SK-MEL-5 (cell line): ENCODE measurements at regions not wholly inside any gene's neighbourhood (a gene's known extent, or its start where the extent isn't known, plus 50 kb on each side); places are given as distances from the start of the nearest gene placed in this dataset.
A peak's percentile ranks its signal among the peaks of the same experiment; 100 is the strongest.

Experiments
- DNase-seq: peaks from one replicate; pipeline ENCODE4 v3.0.0-alpha.2; 2016; ENCODE audit warnings: low read depth, low spot score
- in situ Hi-C: cut with HindIII; loops from 2 replicates; pipeline ENCODE4 v1.10.0; 2016; ENCODE audit warnings: low sequenced_read_pairs, high pct_unique_total_duplicates, low pct_unique_long_range_greater_than_20kb

- in situ Hi-C loops: no loop called here
Measured at GRCh38 chr20:63119121-63119962, 96.6 kb downstream of the YTHDF1 start.

GRCh38 chr20:63118303-63119120, 97.4 kb downstream of the YTHDF1 start:
- in situ Hi-C loops: no loop called here
- DNase-seq: no peak

More at GRCh38 chr20:63119121-63119962, 96.6 kb downstream of the YTHDF1 start:
- no peak for DNase-seq

GRCh38 chr20:63117661-63118302, 98.1 kb downstream of the YTHDF1 start:
- in situ Hi-C loops: no loop called here
- DNase-seq: no peak

GRCh38 chr20:63117151-63117550, 98.8 kb downstream of the YTHDF1 start:
- no peak for DNase-seq
- in situ Hi-C loops: no loop called here

- no peak for DNase-seq
- in situ Hi-C loops: no loop called here
Measured at GRCh38 chr20:63116412-63117106, 99.4 kb downstream of the YTHDF1 start.

GRCh38 chr20:63115651-63116411, 100.1 kb downstream of the YTHDF1 start:
- in situ Hi-C loops: no loop called here
- DNase-seq: no peak

GRCh38 chr20:63114693-63115311, 101.1 kb downstream of the YTHDF1 start:
- DNase-seq: no peak
- in situ Hi-C loops: no loop called here

- in situ Hi-C loops: no loop called here
Measured at GRCh38 chr20:63114006-63114692, 101.8 kb downstream of the YTHDF1 start.

GRCh38 chr20:63112491-63113219, 103.3 kb downstream of the YTHDF1 start:
- in situ Hi-C loops: no loop called here

More at GRCh38 chr20:63114006-63114692, 101.8 kb downstream of the YTHDF1 start:
- DNase-seq: no peak

GRCh38 chr20:63108247-63108646, 101.5 kb upstream of the BHLHE23 start:
- in situ Hi-C loops: no loop called here
- no peak for DNase-seq

More at GRCh38 chr20:63112491-63113219, 103.3 kb downstream of the YTHDF1 start:
- DNase-seq: no peak

- in situ Hi-C loops: no loop called here
- no peak for DNase-seq
Measured at GRCh38 chr20:63107449-63108200, 100.9 kb upstream of the BHLHE23 start.

- in situ Hi-C loops: no loop called here
Measured at GRCh38 chr20:63106765-63107448, 100.1 kb upstream of the BHLHE23 start.

GRCh38 chr20:63106108-63106764, 99.5 kb upstream of the BHLHE23 start:
- DNase-seq: peak; percentile 13
- in situ Hi-C loops: no loop called here

More at GRCh38 chr20:63106765-63107448, 100.1 kb upstream of the BHLHE23 start:
- DNase-seq: no peak
